Mucosa of stomach (tissue), 1 donor: ENCODE measurements at regions not wholly inside any gene's neighbourhood (a gene's known extent, or its start where the extent isn't known, plus 50 kb on each side); places are given as distances from the start of the nearest gene placed in this dataset.
"Not testable (repeated sequence)": the region's sequence is repeated elsewhere in the genome, so short reads cannot be mapped to it uniquely, and the experiment has no call there.

Experiments used
- H3K27me3 ChIP-seq: one replicate; pipeline ENCODE4 v1.7.0; 2013; ENCODE audit warnings: mild to moderate bottlenecking, low read length; ENCODE audit not compliant: control insufficient read depth, insufficient read depth
- H3K36me3 ChIP-seq: one replicate; pipeline ENCODE4 v1.7.0; 2013; ENCODE audit warnings: low read length; ENCODE audit not compliant: control insufficient read depth, insufficient read depth
- H3K4me1 ChIP-seq: one replicate; pipeline ENCODE4 v1.7.0; 2013; ENCODE audit warnings: mild to moderate bottlenecking, low read length; ENCODE audit not compliant: control insufficient read depth, insufficient read depth
- H3K4me3 ChIP-seq: one replicate; pipeline ENCODE4 v1.7.0; 2013; ENCODE audit warnings: low read length
- H3K9ac ChIP-seq: one replicate; pipeline ENCODE4 v1.7.0; 2013; ENCODE audit warnings: mild to moderate bottlenecking, low read length, moderate library complexity
- H3K9me3 ChIP-seq: one replicate; pipeline ENCODE4 v1.7.0; 2013; ENCODE audit warnings: mild to moderate bottlenecking, low read length, moderate library complexity; ENCODE audit not compliant: control insufficient read depth
- donor health status: Pancreatic carcinoma.

- Histone ChIP-seq H3K4me1 (peaks cover 35% of the 10 kb centered on the region), H3K4me3 (no peak overlapping the region), H3K9ac (no peak overlapping the region), H3K36me3 (no peaks in the 10 kb centered on the region), H3K9me3 (no peaks in the 10 kb centered on the region), H3K27me3 (no peaks in the 10 kb centered on the region)
Measured at GRCh38 chr18:10143596-10143995, 229.8 kb downstream of the VAPA start.

GRCh38 chr18:10145546-10145945 lies 231.7 kb downstream of the VAPA start:
- H3K9ac ChIP-seq: no peak overlapping the region
- H3K4me1 ChIP-seq: peaks cover 22% of the 10 kb centered on the region
- H3K4me3 ChIP-seq: no peak overlapping the region
- H3K27me3 ChIP-seq: no peaks in the 10 kb centered on the region
- H3K36me3 ChIP-seq: no peaks in the 10 kb centered on the region
- no peaks in the 10 kb centered on the region for H3K9me3 ChIP-seq

- Histone ChIP-seq H3K9me3 (no peaks in the 10 kb centered on the region), H3K4me3 (no peak overlapping the region), H3K36me3 (no peaks in the 10 kb centered on the region), H3K9ac (no peak overlapping the region), H3K4me1 (peaks cover 7% of the 10 kb centered on the region), H3K27me3 (no peaks in the 10 kb centered on the region)
Measured at GRCh38 chr18:10147226-10147625, 233.4 kb downstream of the VAPA start.

- Histone ChIP-seq H3K9ac (no peak overlapping the region), H3K4me3 (no peak overlapping the region), H3K4me1 (peaks cover 3% of the 10 kb centered on the region), H3K9me3 (no peaks in the 10 kb centered on the region), H3K36me3 (no peaks in the 10 kb centered on the region), H3K27me3 (no peaks in the 10 kb centered on the region)
Measured at GRCh38 chr18:10147752-10148151, 233.9 kb downstream of the VAPA start.

- Histone ChIP-seq H3K27me3 (no peaks in the 10 kb centered on the region), H3K9ac (no peak overlapping the region), H3K9me3 (no peaks in the 10 kb centered on the region), H3K36me3 (no peaks in the 10 kb centered on the region), H3K4me1 (no peaks in the 10 kb centered on the region), H3K4me3 (no peak overlapping the region)
Measured at GRCh38 chr18:10148189-10148929, 234.5 kb downstream of the VAPA start.

- no peak overlapping the region for H3K9ac ChIP-seq
Measured at GRCh38 chr18:10149768-10150556, 236.1 kb downstream of the VAPA start.

GRCh38 chr18:10150576-10150975 lies 236.8 kb downstream of the VAPA start:
- not testable (repeated sequence) for H3K9ac ChIP-seq, H3K36me3 ChIP-seq, H3K4me1 ChIP-seq, H3K27me3 ChIP-seq, H3K9me3 ChIP-seq, H3K4me3 ChIP-seq

More at GRCh38 chr18:10149768-10150556, 236.1 kb downstream of the VAPA start:
- Histone ChIP-seq H3K9me3 (no peaks in the 10 kb centered on the region), H3K27me3 (no peaks in the 10 kb centered on the region), H3K4me3 (no peak overlapping the region), H3K36me3 (no peaks in the 10 kb centered on the region), H3K4me1 (no peaks in the 10 kb centered on the region)

- H3K4me3 ChIP-seq: no peak overlapping the region
- H3K9me3 ChIP-seq: no peaks in the 10 kb centered on the region
- H3K27me3 ChIP-seq: no peaks in the 10 kb centered on the region
- H3K36me3 ChIP-seq: no peaks in the 10 kb centered on the region
- H3K9ac ChIP-seq: no peak overlapping the region
- H3K4me1 ChIP-seq: no peaks in the 10 kb centered on the region
Measured at GRCh38 chr18:10152475-10152874, 238.7 kb downstream of the VAPA start.

GRCh38 chr18:10153924-10154752 lies 240.3 kb downstream of the VAPA start:
- Histone ChIP-seq H3K9ac (no peak overlapping the region), H3K4me3 (no peak overlapping the region), H3K4me1 (no peaks in the 10 kb centered on the region), H3K9me3 (no peaks in the 10 kb centered on the region), H3K27me3 (no peaks in the 10 kb centered on the region), H3K36me3 (no peaks in the 10 kb centered on the region)

- no peaks in the 10 kb centered on the region for H3K27me3 ChIP-seq
- no peak overlapping the region for H3K4me3 ChIP-seq
- no peaks in the 10 kb centered on the region for H3K36me3 ChIP-seq
- H3K9ac ChIP-seq: no peak overlapping the region
- H3K4me1 ChIP-seq: no peaks in the 10 kb centered on the region
- H3K9me3 ChIP-seq: no peaks in the 10 kb centered on the region
Measured at GRCh38 chr18:10157706-10158105, 243.9 kb downstream of the VAPA start.

GRCh38 chr18:10160251-10160650 lies 246.4 kb downstream of the VAPA start:
- Histone ChIP-seq H3K36me3 (no peaks in the 10 kb centered on the region), H3K27me3 (no peaks in the 10 kb centered on the region), H3K9ac (no peak overlapping the region), H3K4me3 (no peak overlapping the region), H3K9me3 (no peaks in the 10 kb centered on the region), H3K4me1 (no peaks in the 10 kb centered on the region)

- H3K9ac ChIP-seq: no peak overlapping the region
- H3K4me3 ChIP-seq: no peak overlapping the region
- no peaks in the 10 kb centered on the region for H3K36me3 ChIP-seq
- no peaks in the 10 kb centered on the region for H3K9me3 ChIP-seq
- no peaks in the 10 kb centered on the region for H3K27me3 ChIP-seq
- no peaks in the 10 kb centered on the region for H3K4me1 ChIP-seq
Measured at GRCh38 chr18:10161315-10161714, 247.5 kb downstream of the VAPA start.
